Fibroblast of lung (primary cell): ENCODE measurements at regions not wholly inside any gene's neighbourhood (a gene's known extent, or its start where the extent isn't known, plus 50 kb on each side); places are given as distances from the start of the nearest gene placed in this dataset.

Experiments used
- DNase-seq, 2 donors: peaks; one replicate each; pipeline versions ENCODE4 v3.0.0 to v3.0.0-alpha.2; 2010; ENCODE audit warnings: low read depth in 2 of 2
- H2AFZ ChIP-seq: 2 replicates; pipeline ENCODE4 v1.5.1; 2012; ENCODE audit warnings: low read length, control low read depth, inconsistent platforms
- H3K27ac ChIP-seq: 2 replicates; pipeline ENCODE4 v1.5.1; 2011; ENCODE audit warnings: low read length, control low read depth; ENCODE audit not compliant: insufficient read depth
- H3K27me3 ChIP-seq: 2 replicates; pipeline ENCODE4 v1.5.1; 2011; ENCODE audit warnings: mild to moderate bottlenecking, low read length; ENCODE audit not compliant: control insufficient read depth, insufficient read depth
- H3K36me3 ChIP-seq: 2 replicates; pipeline ENCODE4 v1.5.1; 2011; ENCODE audit warnings: low read length; ENCODE audit not compliant: control insufficient read depth, insufficient read depth
- H3K4me1 ChIP-seq: 2 replicates; pipeline ENCODE4 v1.5.1; 2011; ENCODE audit warnings: low read length; ENCODE audit not compliant: control insufficient read depth, insufficient read depth; ENCODE audit errors: extremely low read depth
- H3K4me2 ChIP-seq: 2 replicates; pipeline ENCODE4 v1.5.1; 2011; ENCODE audit warnings: low read length, control low read depth; ENCODE audit not compliant: insufficient read depth; ENCODE audit errors: extremely low read depth
- H3K4me3 ChIP-seq, 4 experiments: fragments of 200-600 bp in 1 of 4; sonication (generic) in 1 of 4; replicated peaks in 1 of 4; 2 replicates each; pipeline ENCODE4 v1.5.1; 2011 to 2016; ENCODE audit warnings: low read length in 4 of 4, low read depth in 3 of 4, mild to moderate bottlenecking in 3 of 4, control low read depth in 2 of 4, inconsistent platforms in 1 of 4, mixed read lengths in 1 of 4; ENCODE audit not compliant: insufficient read depth in 1 of 4; ENCODE audit errors: control extremely low read depth in 1 of 4
- H3K79me2 ChIP-seq: 2 replicates; pipeline ENCODE4 v1.5.1; 2012; ENCODE audit warnings: mild to moderate bottlenecking, low read length, inconsistent platforms; ENCODE audit not compliant: control insufficient read depth, insufficient read depth
- H3K9ac ChIP-seq: 2 replicates; pipeline ENCODE4 v1.5.1; 2011; ENCODE audit warnings: mild to moderate bottlenecking, low read length, control low read depth; ENCODE audit not compliant: insufficient read depth
- H3K9me3 ChIP-seq: 2 replicates; pipeline ENCODE4 v1.5.1; 2012; ENCODE audit warnings: low read depth, low read length; ENCODE audit not compliant: control insufficient read depth, insufficient read depth
- H4K20me1 ChIP-seq: 2 replicates; pipeline ENCODE4 v1.5.1; 2011; ENCODE audit warnings: low read length; ENCODE audit not compliant: control insufficient read depth, insufficient read depth; ENCODE audit errors: extremely low read depth
- CTCF ChIP-seq, 2 donors: IDR thresholded peaks in 1 of 2; conservative IDR thresholded peaks in 1 of 2; 1 replicate in 1 of 2; 2 replicates in 1 of 2; pipeline ENCODE4 v1.5.1; 2011 to 2012; ENCODE audit warnings: low read length in 2 of 2, control low read depth in 1 of 2, inconsistent platforms in 1 of 2, low read depth in 1 of 2, mild to moderate bottlenecking in 1 of 2
- EZH2 ChIP-seq: IDR thresholded peaks from 2 replicates; pipeline ENCODE4 v1.5.1; 2012; ENCODE audit warnings: low read length, control low read depth, mild to moderate bottlenecking; ENCODE audit errors: missing control alignments

DNA sequence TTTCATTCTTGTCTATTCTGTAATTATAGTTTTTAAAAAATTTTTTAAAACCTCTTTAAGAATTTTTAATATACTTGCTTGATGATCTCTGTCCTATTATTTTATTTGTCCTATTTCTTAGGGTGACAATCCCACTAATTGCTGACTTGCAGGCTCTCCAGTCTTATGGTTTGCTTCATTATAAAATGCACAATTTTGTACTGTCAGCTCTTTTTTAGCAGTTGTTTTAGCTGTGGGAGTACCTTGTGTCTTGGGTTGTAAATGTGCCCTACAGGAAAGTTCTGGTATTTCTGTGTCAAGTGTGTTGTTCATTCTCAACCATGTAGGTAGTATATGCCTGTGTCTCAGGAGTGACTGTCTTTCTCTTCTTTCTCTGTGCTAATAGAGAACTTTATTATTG is 118.2 kb upstream of the IL15 start:
- H3K27me3 ChIP-seq: no peaks in the 10 kb centered on the region
- H3K9me3 ChIP-seq: no peaks in the 10 kb centered on the region
- no peaks in the 10 kb centered on the region for H3K79me2 ChIP-seq
- DNase-seq: no peak
- no peak overlapping the region for H2AFZ ChIP-seq
- no peaks in the 10 kb centered on the region for H3K36me3 ChIP-seq
- H3K9ac ChIP-seq: no peak overlapping the region
- no peak for TF ChIP-seq EZH2
- no peak for TF ChIP-seq CTCF (conservative IDR thresholded peaks at IDR 0.05 in 1 of 2, IDR thresholded peaks at IDR 0.05 in 1 of 2; ENCODE audit: low read depth in 1 of 2, low read length in 2 of 2)
- no peaks in the 10 kb centered on the region for H4K20me1 ChIP-seq
- no peaks in the 10 kb centered on the region for H3K4me1 ChIP-seq
- no peak overlapping the region for H3K27ac ChIP-seq
- H3K4me3 ChIP-seq: no peak overlapping the region
- H3K4me2 ChIP-seq: no peak overlapping the region

DNA sequence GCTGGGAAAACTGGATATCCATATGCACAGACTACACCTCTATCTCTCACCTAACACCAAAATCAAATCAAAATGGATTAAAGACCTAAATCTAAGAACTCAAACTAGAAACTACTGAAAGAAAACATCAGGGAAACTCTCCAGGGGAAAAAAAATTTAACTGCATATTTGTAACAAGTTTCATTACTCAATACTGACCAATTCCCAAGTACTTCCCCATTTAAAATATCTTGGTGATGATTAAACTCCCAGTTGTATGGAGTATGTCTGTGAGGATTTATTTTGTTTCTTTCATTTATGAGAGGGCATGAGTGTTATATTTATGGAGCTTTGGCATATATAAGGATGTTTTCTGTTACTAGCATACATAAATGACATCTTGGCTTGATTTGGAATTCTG is 112.3 kb upstream of the IL15 start:
- no peak overlapping the region for H3K27ac ChIP-seq
- no peak overlapping the region for H3K4me2 ChIP-seq

GRCh38 chr4:141524841-141525240 is 111.5 kb upstream of the IL15 start:
- DNase-seq: no peak
- no peaks in the 10 kb centered on the region for H3K79me2 ChIP-seq
- no peaks in the 10 kb centered on the region for H3K36me3 ChIP-seq
- H3K4me2 ChIP-seq: no peak overlapping the region
- H3K4me1 ChIP-seq: no peaks in the 10 kb centered on the region
- H3K4me3 ChIP-seq: no peak overlapping the region
- no peaks in the 10 kb centered on the region for H4K20me1 ChIP-seq
- H3K27ac ChIP-seq: no peak overlapping the region
- no peaks in the 10 kb centered on the region for H3K9me3 ChIP-seq
- no peak overlapping the region for H2AFZ ChIP-seq
- TF ChIP-seq CTCF (conservative IDR thresholded peaks at IDR 0.05 in 1 of 2, IDR thresholded peaks at IDR 0.05 in 1 of 2; ENCODE audit: low read depth in 1 of 2, low read length in 2 of 2) (no peak), EZH2 (no peak)
- no peaks in the 10 kb centered on the region for H3K27me3 ChIP-seq
- no peak overlapping the region for H3K9ac ChIP-seq

More for the DNA sequence above, 112.3 kb upstream of the IL15 start:
- Histone ChIP-seq H3K4me1 (no peaks in the 10 kb centered on the region), H3K9ac (no peak overlapping the region), H3K27me3 (no peaks in the 10 kb centered on the region), H3K9me3 (no peaks in the 10 kb centered on the region), H4K20me1 (no peaks in the 10 kb centered on the region), H3K79me2 (no peaks in the 10 kb centered on the region), H3K4me3 (no peak overlapping the region), H2AFZ (no peak overlapping the region), H3K36me3 (no peaks in the 10 kb centered on the region)
- TF ChIP-seq EZH2 (no peak), CTCF (conservative IDR thresholded peaks at IDR 0.05 in 1 of 2, IDR thresholded peaks at IDR 0.05 in 1 of 2; ENCODE audit: low read depth in 1 of 2, low read length in 2 of 2) (no peak)
- DNase-seq: peak; percentile 34 to 50
